Neural cell (in vitro differentiated cells): ENCODE measurements at regions not wholly inside any gene's neighbourhood (a gene's known extent, or its start where the extent isn't known, plus 50 kb on each side); places are given as distances from the start of the nearest gene placed in this dataset.
A peak's percentile ranks its signal among the peaks of the same experiment; 100 is the strongest.

Source experiments
- EP300 ChIP-seq: fragments of 450-650 bp; conservative IDR thresholded peaks from 2 replicates; pipeline ENCODE4 v1.6.1; 2014; ENCODE audit warnings: antibody characterized with exemption, mild to moderate bottlenecking, moderate library complexity; ENCODE audit not compliant: poor library complexity, severe bottlenecking
- EZH2 ChIP-seq: fragments of 200-600, 300-800 bp; shearing (Covaris generic), sonication (generic); IDR thresholded peaks from 2 replicates; pipeline ENCODE4 v1.6.1; 2014; ENCODE audit warnings: antibody characterized with exemption, low read length, borderline replicate concordance, mild to moderate bottlenecking; ENCODE audit not compliant: insufficient read depth, poor library complexity, severe bottlenecking
- MXI1 ChIP-seq: fragments of 450-650 bp; conservative IDR thresholded peaks from 2 replicates; pipeline ENCODE4 v1.6.1; 2014; ENCODE audit warnings: antibody characterized with exemption, mild to moderate bottlenecking; ENCODE audit not compliant: poor library complexity, severe bottlenecking
- POLR2AphosphoS5 ChIP-seq: IDR thresholded peaks from 2 replicates; pipeline ENCODE4 v1.6.1; 2012
- RAD21 ChIP-seq: fragments of 450-650 bp; conservative IDR thresholded peaks from 2 replicates; pipeline ENCODE4 v1.6.1; 2014; ENCODE audit warnings: antibody characterized with exemption, mild to moderate bottlenecking, moderate library complexity
- SMC3 ChIP-seq: fragments of 450-650 bp; conservative IDR thresholded peaks from 2 replicates; pipeline ENCODE4 v1.6.1; 2014; ENCODE audit warnings: antibody characterized with exemption, mild to moderate bottlenecking, moderate library complexity; ENCODE audit not compliant: poor library complexity
- TAF1 ChIP-seq: IDR thresholded peaks from 2 replicates; pipeline ENCODE4 v1.6.1; 2012; ENCODE audit warnings: low read depth
- TF ChIP-seq, protein P1 (sequence below): fragments of 450-650 bp; IDR thresholded peaks from 2 replicates; pipeline ENCODE4 v1.5.1; 2014; ENCODE audit warnings: antibody characterized with exemption, mild to moderate bottlenecking, moderate library complexity; ENCODE audit not compliant: poor library complexity, severe bottlenecking
- TF ChIP-seq, protein P2 (sequence below): IDR thresholded peaks from 2 replicates; pipeline ENCODE4 v1.6.1; 2012; ENCODE audit warnings: borderline replicate concordance

DNA sequence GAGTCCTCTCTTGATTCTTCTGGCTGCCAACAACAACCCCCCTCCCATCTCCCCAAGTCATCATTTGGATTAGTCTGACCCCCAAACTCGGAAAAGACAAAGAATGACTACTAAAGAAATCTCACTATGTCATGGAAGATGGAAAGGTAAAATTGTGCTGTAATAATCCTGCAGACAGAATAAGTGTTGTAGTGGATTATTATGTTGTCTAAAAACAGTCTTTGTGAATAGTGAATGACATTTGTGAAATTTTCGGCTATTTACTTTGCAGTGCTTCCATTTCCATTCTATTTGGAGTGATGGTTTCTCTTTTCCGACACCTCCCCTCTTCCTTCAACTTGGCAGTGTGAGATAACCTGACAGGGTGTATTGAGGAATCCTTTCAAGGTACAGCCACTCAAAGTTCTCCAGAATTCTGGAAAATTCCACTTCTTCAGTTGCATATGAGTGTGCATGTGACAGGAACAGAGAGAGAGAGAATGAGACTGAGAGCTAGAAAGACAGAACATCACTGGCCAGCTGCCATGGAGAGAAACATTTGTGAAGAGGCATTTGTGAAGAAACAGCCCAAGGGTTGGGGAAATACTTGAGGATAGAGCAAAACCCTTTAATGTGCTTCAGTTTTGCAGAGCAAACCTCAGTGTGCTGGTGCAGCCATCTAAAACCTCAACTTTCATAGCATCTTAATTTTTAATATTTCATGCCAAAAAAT is 141.9 kb upstream of the DLX2 start:
- TF ChIP-seq, protein P1, sequence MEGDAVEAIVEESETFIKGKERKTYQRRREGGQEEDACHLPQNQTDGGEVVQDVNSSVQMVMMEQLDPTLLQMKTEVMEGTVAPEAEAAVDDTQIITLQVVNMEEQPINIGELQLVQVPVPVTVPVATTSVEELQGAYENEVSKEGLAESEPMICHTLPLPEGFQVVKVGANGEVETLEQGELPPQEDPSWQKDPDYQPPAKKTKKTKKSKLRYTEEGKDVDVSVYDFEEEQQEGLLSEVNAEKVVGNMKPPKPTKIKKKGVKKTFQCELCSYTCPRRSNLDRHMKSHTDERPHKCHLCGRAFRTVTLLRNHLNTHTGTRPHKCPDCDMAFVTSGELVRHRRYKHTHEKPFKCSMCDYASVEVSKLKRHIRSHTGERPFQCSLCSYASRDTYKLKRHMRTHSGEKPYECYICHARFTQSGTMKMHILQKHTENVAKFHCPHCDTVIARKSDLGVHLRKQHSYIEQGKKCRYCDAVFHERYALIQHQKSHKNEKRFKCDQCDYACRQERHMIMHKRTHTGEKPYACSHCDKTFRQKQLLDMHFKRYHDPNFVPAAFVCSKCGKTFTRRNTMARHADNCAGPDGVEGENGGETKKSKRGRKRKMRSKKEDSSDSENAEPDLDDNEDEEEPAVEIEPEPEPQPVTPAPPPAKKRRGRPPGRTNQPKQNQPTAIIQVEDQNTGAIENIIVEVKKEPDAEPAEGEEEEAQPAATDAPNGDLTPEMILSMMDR: no peak
- peak; percentile 98 for TF ChIP-seq EP300
- no peak for TF ChIP-seq EZH2
- TF ChIP-seq TAF1: no peak
- TF ChIP-seq RAD21: no peak
- peak; percentile 67 for TF ChIP-seq POLR2AphosphoS5
- TF ChIP-seq, protein P2, sequence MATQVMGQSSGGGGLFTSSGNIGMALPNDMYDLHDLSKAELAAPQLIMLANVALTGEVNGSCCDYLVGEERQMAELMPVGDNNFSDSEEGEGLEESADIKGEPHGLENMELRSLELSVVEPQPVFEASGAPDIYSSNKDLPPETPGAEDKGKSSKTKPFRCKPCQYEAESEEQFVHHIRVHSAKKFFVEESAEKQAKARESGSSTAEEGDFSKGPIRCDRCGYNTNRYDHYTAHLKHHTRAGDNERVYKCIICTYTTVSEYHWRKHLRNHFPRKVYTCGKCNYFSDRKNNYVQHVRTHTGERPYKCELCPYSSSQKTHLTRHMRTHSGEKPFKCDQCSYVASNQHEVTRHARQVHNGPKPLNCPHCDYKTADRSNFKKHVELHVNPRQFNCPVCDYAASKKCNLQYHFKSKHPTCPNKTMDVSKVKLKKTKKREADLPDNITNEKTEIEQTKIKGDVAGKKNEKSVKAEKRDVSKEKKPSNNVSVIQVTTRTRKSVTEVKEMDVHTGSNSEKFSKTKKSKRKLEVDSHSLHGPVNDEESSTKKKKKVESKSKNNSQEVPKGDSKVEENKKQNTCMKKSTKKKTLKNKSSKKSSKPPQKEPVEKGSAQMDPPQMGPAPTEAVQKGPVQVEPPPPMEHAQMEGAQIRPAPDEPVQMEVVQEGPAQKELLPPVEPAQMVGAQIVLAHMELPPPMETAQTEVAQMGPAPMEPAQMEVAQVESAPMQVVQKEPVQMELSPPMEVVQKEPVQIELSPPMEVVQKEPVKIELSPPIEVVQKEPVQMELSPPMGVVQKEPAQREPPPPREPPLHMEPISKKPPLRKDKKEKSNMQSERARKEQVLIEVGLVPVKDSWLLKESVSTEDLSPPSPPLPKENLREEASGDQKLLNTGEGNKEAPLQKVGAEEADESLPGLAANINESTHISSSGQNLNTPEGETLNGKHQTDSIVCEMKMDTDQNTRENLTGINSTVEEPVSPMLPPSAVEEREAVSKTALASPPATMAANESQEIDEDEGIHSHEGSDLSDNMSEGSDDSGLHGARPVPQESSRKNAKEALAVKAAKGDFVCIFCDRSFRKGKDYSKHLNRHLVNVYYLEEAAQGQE: peak; percentile 95
- TF ChIP-seq MXI1: no peak
- no peak for TF ChIP-seq SMC3
